HG02852 (cell line): ENCODE measurements at regions not wholly inside any gene's neighbourhood (a gene's known extent, or its start where the extent isn't known, plus 50 kb on each side); places are given as distances from the start of the nearest gene placed in this dataset.
"Not testable (repeated sequence)": the region's sequence is repeated elsewhere in the genome, so short reads cannot be mapped to it uniquely, and the experiment has no call there.

ENCODE experiments used
- ATAC-seq: cut with Tn5 transposase; IDR thresholded peaks from one replicate; pipeline ENCODE4 v1.9.1; 2021; ENCODE audit warnings: mild to moderate bottlenecking, moderate library complexity; ENCODE audit not compliant: unreplicated experiment

- no peak for ATAC-seq
Observed at GRCh38 chr6:120534954-120535353, 799.3 kb downstream of the TBC1D32 start.

- ATAC-seq: no peak
Observed at GRCh38 chr6:120526576-120526975, 807.7 kb downstream of the TBC1D32 start.

GRCh38 chr6:120514544-120514943, 819.7 kb downstream of the TBC1D32 start:
- ATAC-seq: no peak

- ATAC-seq: no peak
Observed at GRCh38 chr6:120511712-120512111, 822.6 kb downstream of the TBC1D32 start.

GRCh38 chr6:120498711-120499110, 835.6 kb downstream of the TBC1D32 start:
- no peak for ATAC-seq

GRCh38 chr6:120496661-120497060, 837.6 kb downstream of the TBC1D32 start:
- ATAC-seq: no peak

GRCh38 chr6:120493505-120493904, 840.8 kb downstream of the TBC1D32 start:
- ATAC-seq: no peak

GRCh38 chr6:120489941-120490340, 844.3 kb downstream of the TBC1D32 start:
- ATAC-seq: no peak

- no peak for ATAC-seq
Observed at GRCh38 chr6:120484146-120484545, 850.1 kb downstream of the TBC1D32 start.

- no peak for ATAC-seq
Observed at GRCh38 chr6:120478650-120479049, 855.6 kb downstream of the TBC1D32 start.

GRCh38 chr6:120473804-120474203, 860.5 kb downstream of the TBC1D32 start:
- no peak for ATAC-seq

GRCh38 chr6:120468486-120468885, 865.8 kb downstream of the TBC1D32 start:
- ATAC-seq: no peak

- ATAC-seq: no peak
Observed at GRCh38 chr6:120451508-120451907, 882.8 kb downstream of the TBC1D32 start.

- no peak for ATAC-seq
Observed at GRCh38 chr6:120447605-120448004, 886.7 kb downstream of the TBC1D32 start.

- not testable (repeated sequence) for ATAC-seq
Observed at GRCh38 chr6:120432840-120433239, 901.4 kb downstream of the TBC1D32 start.

GRCh38 chr6:120431841-120432240, 902.4 kb downstream of the TBC1D32 start:
- no peak for ATAC-seq

GRCh38 chr6:120411394-120411793, 922.9 kb downstream of the TBC1D32 start:
- no peak for ATAC-seq

- no peak for ATAC-seq
Observed at GRCh38 chr6:120410586-120410985, 923.7 kb downstream of the TBC1D32 start.

GRCh38 chr6:120407696-120408095, 926.6 kb downstream of the TBC1D32 start:
- ATAC-seq: no peak

GRCh38 chr6:120405947-120406346, 928.3 kb downstream of the TBC1D32 start:
- ATAC-seq: no peak

GRCh38 chr6:120395784-120396183, 938.5 kb downstream of the TBC1D32 start:
- ATAC-seq: no peak

GRCh38 chr6:120395330-120395729, 939.0 kb downstream of the TBC1D32 start:
- no peak for ATAC-seq

GRCh38 chr6:120392941-120393340, 941.3 kb downstream of the TBC1D32 start:
- no peak for ATAC-seq

- ATAC-seq: no peak
Observed at GRCh38 chr6:120384671-120385070, 949.6 kb downstream of the TBC1D32 start.
